KG1 (cell line): ENCODE measurements at regions not wholly inside any gene's neighbourhood (a gene's known extent, or its start where the extent isn't known, plus 50 kb on each side); places are given as distances from the start of the nearest gene placed in this dataset.
"Not testable (repeated sequence)": the region's sequence is repeated elsewhere in the genome, so short reads cannot be mapped to it uniquely, and the experiment has no call there.

ENCODE experiments used
- DNase-seq: peaks from one replicate; lab custom pipeline; 2025; lab: John Stamatoyannopoulos, UW

DNA sequence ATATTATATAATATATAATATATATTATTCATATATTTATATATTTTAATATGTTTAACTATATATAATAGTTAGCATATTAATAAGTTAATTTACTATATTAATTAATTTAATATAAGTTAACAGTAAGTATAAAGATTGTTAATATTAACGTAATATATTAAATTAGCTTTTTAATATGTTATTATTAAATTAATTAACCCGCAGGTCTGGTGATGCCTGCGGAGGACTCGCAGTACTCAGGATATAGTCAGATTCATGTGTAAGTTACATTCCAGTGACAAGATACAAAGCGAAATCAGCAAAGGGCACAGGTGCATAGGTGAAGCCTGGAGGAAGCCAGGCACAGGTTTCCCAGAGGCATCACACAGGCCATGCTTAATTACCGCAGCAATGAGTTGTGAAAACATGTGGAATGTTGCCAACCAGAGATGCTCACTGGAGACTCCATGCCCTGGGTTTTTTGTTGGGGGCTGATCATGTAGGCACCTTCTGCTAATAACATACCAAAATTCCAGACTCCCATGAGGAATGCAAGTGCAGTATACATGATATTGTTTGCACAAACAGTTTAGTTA lies 130.4 kb upstream of the MPHOSPH6 start:
- DNase-seq, result no peak

GRCh38 chr16:82298472-82298871 lies 128.4 kb upstream of the MPHOSPH6 start:
- DNase-seq, result no peak

- no peak for DNase-seq
Measured at GRCh38 chr16:82295290-82296201, 125.5 kb upstream of the MPHOSPH6 start.

- no peak for DNase-seq
Measured at GRCh38 chr16:82293671-82294070, 123.6 kb upstream of the MPHOSPH6 start.

DNA sequence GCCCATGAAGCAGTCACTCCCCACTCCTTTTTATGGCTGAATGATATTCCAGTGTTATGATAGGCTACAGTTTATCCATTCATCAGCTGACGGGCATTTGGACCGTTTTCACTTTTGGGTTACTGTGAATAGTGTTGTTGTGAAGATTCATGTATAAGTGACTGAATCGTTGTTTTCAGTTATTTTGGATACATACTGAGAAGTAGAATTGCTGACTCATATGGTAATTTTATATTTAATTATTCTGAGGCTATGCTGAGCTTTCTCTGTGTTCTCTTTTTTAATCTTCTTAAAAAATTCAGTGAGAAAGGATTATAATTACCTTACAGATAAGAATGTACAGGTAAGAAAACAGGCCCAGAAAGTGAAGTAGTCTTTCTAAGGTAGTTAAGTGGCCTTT lies 117.9 kb upstream of the MPHOSPH6 start:
- no peak for DNase-seq

- no peak for DNase-seq
Measured at GRCh38 chr16:82282662-82283061, 112.6 kb upstream of the MPHOSPH6 start.

GRCh38 chr16:82281544-82281943 lies 111.5 kb upstream of the MPHOSPH6 start:
- DNase-seq, result no peak

GRCh38 chr16:82280867-82281266 lies 110.8 kb upstream of the MPHOSPH6 start:
- no peak for DNase-seq

GRCh38 chr16:82275349-82275748 lies 105.3 kb upstream of the MPHOSPH6 start:
- not testable (repeated sequence) for DNase-seq

DNA sequence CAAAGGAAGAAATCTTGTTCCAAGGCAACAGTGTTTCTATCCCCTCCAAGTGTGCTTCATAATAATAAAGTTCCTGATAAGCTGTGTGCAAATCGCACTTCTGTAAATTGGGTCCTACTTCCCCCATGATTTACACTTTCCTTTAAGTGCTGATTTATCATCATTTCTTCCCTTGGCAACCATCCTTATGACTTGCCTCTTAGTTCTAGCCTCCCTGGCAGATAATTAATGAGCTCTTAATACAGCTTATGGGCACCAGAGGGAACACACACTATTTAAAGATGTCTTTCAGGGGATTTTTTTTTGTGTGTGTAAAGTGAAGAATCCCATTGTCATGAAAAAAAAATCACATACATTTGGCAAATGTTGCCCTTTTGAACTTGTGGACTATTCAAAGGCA lies 101.6 kb upstream of the MPHOSPH6 start:
- DNase-seq, result no peak

- DNase-seq, result not testable (repeated sequence)
Measured at GRCh38 chr16:82267675-82268074, 97.7 kb upstream of the MPHOSPH6 start.

- no peak for DNase-seq
Measured at GRCh38 chr16:82265809-82266208, 95.8 kb upstream of the MPHOSPH6 start.

- DNase-seq, result no peak
Measured at GRCh38 chr16:82264756-82265155, 94.7 kb upstream of the MPHOSPH6 start.

DNA sequence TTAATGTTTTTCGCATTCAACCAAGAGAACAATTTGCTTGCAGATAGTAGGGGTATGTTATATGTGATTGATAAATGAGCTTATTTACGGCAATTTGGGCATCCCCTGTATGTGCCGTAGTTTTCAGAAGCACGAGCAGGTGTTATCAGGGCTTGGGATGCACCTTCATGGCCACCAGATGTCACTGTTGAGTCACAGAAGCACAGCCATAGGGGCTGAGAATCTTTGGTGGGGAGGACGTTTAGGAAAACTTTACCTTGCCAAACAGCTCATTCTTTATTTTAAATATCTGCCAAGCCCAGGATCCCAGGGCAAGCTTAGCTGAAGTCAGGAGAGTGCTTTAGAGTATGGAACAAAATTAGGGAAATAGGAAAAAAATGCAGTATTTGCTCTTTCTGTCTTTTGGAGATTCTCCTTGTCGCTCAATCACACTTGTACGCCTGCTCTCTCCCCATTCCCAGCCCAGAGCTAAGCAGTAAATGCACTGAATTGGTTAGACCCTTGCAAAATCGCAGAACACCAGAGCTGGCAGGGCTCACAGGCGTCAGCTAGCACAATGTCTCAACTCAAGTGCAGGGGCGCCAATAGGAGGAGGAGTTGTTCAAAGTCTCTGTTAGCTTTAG lies 93.6 kb upstream of the MPHOSPH6 start:
- peak; percentile 47 for DNase-seq

GRCh38 chr16:82262244-82262643 lies 92.2 kb upstream of the MPHOSPH6 start:
- DNase-seq, result no peak

DNA sequence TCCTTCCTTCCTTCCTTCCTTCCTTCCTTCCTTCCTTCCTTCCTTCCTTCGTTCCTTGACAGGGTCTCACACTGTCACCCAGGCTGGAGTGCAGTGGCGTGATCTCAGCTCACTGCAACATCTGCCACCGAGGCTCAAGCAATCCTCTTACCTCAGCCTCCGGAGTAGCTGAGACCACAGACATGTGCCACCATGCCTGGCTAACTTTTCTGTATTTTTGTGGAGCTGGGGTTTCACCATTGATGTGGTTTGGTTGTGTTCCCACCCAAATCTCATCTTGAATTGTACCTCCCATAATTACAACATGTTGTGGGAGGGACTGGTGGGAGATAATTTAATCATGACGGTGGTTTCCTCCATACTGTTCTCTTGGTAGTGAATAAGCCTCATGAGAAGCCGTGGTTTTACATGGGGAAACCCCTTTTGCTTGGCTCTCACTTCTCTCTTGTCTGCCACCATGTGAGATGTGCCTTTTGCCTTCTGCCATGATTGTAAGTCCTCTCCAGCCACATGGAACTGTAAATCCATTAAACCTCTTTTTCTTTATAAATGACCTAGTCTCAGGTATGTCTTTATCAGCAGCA lies 90.3 kb upstream of the MPHOSPH6 start:
- DNase-seq, result no peak

GRCh38 chr16:82259731-82260130 lies 89.7 kb upstream of the MPHOSPH6 start:
- no peak for DNase-seq

GRCh38 chr16:82257990-82258389 lies 88.0 kb upstream of the MPHOSPH6 start:
- no peak for DNase-seq

- DNase-seq, result no peak
Measured at GRCh38 chr16:82252582-82252981, 82.6 kb upstream of the MPHOSPH6 start.

GRCh38 chr16:82248677-82249076 lies 78.7 kb upstream of the MPHOSPH6 start:
- no peak for DNase-seq

DNA sequence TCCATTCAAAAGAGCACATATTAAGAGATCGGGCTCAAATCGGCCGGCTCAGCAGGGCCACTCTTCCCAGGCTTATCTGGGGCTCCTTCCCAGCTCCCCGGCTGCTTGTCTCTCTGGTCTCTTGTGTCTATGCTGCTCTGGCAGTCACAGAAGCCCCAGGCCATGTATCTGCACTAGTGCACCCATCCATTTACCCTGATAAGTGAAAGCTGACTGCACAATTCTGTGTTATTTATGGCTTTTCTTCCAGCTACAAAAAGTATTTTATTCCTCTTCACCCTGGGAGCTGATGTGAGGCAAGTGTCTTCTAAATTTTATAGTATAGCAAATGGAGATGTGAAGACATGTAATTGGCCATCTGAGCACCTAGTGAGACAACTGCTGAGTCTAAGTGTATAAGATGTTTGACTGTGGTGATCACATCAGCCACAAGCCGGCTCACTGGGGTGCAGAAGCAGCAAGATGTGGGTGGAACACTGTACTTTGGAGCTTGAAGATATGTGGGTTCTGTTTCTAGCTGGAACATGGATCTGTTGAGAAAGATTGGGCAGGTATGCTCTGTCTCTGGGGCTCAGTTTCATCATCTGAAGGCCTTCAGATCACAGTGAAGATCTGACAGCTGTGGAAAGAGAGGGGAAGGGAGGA lies 78.1 kb upstream of the MPHOSPH6 start:
- no peak for DNase-seq

GRCh38 chr16:82242201-82242600 lies 72.2 kb upstream of the MPHOSPH6 start:
- no peak for DNase-seq
